Right cardiac atrium (tissue), 5 donors: ENCODE measurements at regions not wholly inside any gene's neighbourhood (a gene's known extent, or its start where the extent isn't known, plus 50 kb on each side); places are given as distances from the start of the nearest gene placed in this dataset.
A peak's percentile ranks its signal among the peaks of the same experiment; 100 is the strongest.
"Not testable (repeated sequence)": the region's sequence is repeated elsewhere in the genome, so short reads cannot be mapped to it uniquely, and the experiment has no call there.

Experiments used
- ATAC-seq, 2 donors: fragments of 200-7000 bp; cut with Tn5 transposase; one replicate each; pipeline versions ENCODE4 v1.8.0 to v1.9.1; 2020; ENCODE audit warnings: moderate library complexity in 2 of 2, mild to moderate bottlenecking in 1 of 2
- DNase-seq, 3 donors: peaks; one replicate each; pipeline ENCODE4 v3.0.0-alpha.2; 2020
- H3K27ac ChIP-seq: one replicate; pipeline ENCODE4 v1.5.1; 2013; ENCODE audit warnings: mild to moderate bottlenecking, low read length, control low read depth, moderate library complexity
- H3K27me3 ChIP-seq: one replicate; pipeline ENCODE4 v1.6.1; 2013; ENCODE audit not compliant: control insufficient read depth, insufficient read depth
- H3K4me1 ChIP-seq: one replicate; pipeline ENCODE4 v1.6.1; 2013; ENCODE audit warnings: low read length; ENCODE audit not compliant: control insufficient read depth, insufficient read depth
- H3K4me3 ChIP-seq: one replicate; pipeline ENCODE4 v1.5.1; 2013; ENCODE audit warnings: low read length, control low read depth
- H3K9me3 ChIP-seq: one replicate; pipeline ENCODE4 v1.6.1; 2013; ENCODE audit warnings: low read length; ENCODE audit not compliant: control insufficient read depth
- WGBS: extraction: QIAGEN DNeasy Blood & Tissue Kit; methylation state at CpG from one replicate; pipeline ENCODE4 v1.1.7; 2013; 5-methylcytosine and 5-hydroxymethylcytosine counted together
- intact Hi-C, 4 donors: fragments of 100-400 bp; cut with DNase I; formaldehyde crosslinking; loops; one replicate each; pipeline versions ENCODE4 v1.11.0 to v1.14.0; 2022 to 2023
- donor health status: healthy with polysubstance abuse.
- donor health status: DM: no; HTN: yes; CAD: no.
- donor health status: DM: no; HTN: no; CAD: no.
- donor health status: DM: no; HTN: yes; CAD: no; lungs with severe emphysema.
- donor health status: DM: yes; HTN: yes; CAD: no.

- DNase-seq (no peak), ATAC-seq (no peak)
- H3K9me3 ChIP-seq, result no peaks in the 10 kb centered on the region
- H3K4me3 ChIP-seq, result no peak overlapping the region
- no peak overlapping the region for H3K27ac ChIP-seq
- intact Hi-C loops, result no loop called here
- H3K4me1 ChIP-seq, result no peaks in the 10 kb centered on the region
- no peaks in the 10 kb centered on the region for H3K27me3 ChIP-seq
Measured at GRCh38 chr3:189014526-189014925, 157.2 kb upstream of the TPRG1 start.

DNA sequence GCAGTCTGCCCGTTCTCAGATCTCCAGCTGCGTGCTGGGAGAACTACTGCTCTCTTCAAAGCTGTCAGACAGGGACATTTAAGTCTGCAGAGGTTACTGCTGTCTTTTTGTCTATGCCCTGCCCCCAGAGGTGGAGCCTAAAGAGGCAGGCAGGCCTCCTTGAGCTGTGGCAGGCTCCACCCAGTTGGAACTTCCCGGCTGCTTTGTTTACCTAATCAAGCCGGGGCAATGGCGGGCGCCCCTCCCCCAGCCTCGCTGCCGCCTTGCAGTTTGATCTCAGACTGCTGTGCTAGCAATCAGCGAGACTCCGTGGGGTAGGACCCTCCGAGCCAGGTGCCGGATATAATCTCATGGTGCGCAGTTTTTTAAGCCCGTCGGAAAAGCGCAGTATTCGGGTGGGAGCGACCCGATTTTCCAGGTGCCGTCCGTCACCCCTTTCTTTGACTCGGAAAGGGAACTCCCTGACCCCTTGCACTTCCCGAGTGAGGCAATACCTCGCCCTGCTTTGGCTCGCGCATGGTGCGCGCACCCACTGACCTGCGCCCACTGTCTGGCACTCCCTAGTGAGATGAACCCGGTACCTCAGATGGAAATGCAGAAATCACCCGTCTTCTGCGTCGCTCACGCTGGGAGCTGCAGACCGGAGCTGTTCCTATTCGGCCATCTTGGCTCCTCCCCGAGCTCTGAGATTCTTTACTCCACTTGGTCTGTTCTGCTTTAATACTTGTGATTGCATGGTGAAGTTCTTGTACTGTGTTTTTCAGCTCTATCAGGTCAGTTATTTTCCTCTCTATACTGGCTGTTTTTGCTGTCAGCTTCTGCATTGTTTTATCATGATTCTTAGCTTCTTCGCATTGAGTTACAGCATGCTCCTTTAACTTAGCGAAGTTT is 148.9 kb upstream of the TPRG1 start:
- H3K27me3 ChIP-seq, H3K9me3 ChIP-seq, H3K27ac ChIP-seq, H3K4me3 ChIP-seq, intact Hi-C loops, H3K4me1 ChIP-seq, ATAC-seq: not testable (repeated sequence)
- peak in 2 of 3 donors; percentile 20 to 55 for DNase-seq
- WGBS, result 77% methylated on average over 37 of the region's 39 CpGs

GRCh38 chr3:189025866-189026265 is 145.9 kb upstream of the TPRG1 start:
- no peaks in the 10 kb centered on the region for H3K4me1 ChIP-seq
- H3K27ac ChIP-seq, result no peak overlapping the region
- intact Hi-C loops, result no loop called here
- H3K4me3 ChIP-seq, result no peak overlapping the region
- DNase-seq, result no peak
- H3K27me3 ChIP-seq, result no peaks in the 10 kb centered on the region
- no peaks in the 10 kb centered on the region for H3K9me3 ChIP-seq
- 84% methylated on average over 2 of the region's 2 CpGs for WGBS
- ATAC-seq, result no peak

- Histone ChIP-seq H3K27me3 (no peaks in the 10 kb centered on the region), H3K27ac (no peak overlapping the region), H3K4me1 (no peaks in the 10 kb centered on the region), H3K4me3 (no peak overlapping the region), H3K9me3 (no peaks in the 10 kb centered on the region)
- intact Hi-C loops, result no loop called here
- ATAC-seq (no peak), DNase-seq (no peak)
- 93% methylated on average over 4 of the region's 4 CpGs for whole genome bisulfite sequencing
Measured at GRCh38 chr3:189027626-189028155, 144.1 kb upstream of the TPRG1 start.

GRCh38 chr3:189038773-189039745 is 132.7 kb upstream of the TPRG1 start:
- WGBS, result 73% methylated on average over 2 of the region's 2 CpGs
- Histone ChIP-seq H3K4me1 (no peaks in the 10 kb centered on the region), H3K27ac (no peak overlapping the region), H3K4me3 (no peak overlapping the region), H3K27me3 (no peaks in the 10 kb centered on the region), H3K9me3 (no peaks in the 10 kb centered on the region)
- intact Hi-C loops, result no loop called here
- ATAC-seq, result no peak
- DNase-seq, result no peak

DNA sequence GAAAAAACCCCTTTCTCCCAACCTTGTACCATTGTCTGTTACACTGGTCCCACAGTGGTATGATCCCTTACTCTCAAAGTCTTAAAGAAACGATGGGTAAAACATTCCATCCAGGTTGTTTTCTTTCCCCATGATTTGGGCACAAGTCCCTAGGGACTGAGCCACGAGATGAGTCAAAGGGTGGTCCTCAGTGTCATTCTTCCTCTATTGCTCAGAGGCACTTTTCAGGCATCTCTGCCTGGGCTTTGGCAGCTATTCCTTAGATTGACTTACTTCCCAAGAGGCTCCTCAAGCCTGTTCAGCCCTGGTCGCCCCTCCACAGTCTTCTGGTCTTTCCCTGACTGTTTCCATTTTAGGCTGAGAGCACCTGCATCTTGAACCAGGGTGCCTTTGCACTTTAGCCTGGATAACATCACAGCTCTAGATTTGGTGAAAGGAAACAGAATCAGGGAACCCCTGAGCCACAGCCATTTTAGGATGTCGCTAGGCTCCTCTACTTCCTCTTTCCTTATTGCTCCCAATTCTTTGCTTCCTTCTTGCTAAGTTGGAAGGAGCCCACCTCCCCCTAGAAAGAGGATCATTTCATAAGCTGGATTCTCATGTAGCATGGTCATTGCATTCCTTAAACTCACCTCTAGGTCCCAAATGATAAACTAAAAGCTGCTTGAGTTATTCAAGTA is 131.0 kb upstream of the TPRG1 start:
- intact Hi-C loops, result no loop called here
- 65% methylated on average over 4 of the region's 4 CpGs for WGBS
- DNase-seq, result no peak
- Histone ChIP-seq H3K27me3 (no peaks in the 10 kb centered on the region), H3K4me3 (no peak overlapping the region), H3K4me1 (no peaks in the 10 kb centered on the region), H3K9me3 (no peaks in the 10 kb centered on the region), H3K27ac (no peak overlapping the region)
- ATAC-seq, result no peak

DNA sequence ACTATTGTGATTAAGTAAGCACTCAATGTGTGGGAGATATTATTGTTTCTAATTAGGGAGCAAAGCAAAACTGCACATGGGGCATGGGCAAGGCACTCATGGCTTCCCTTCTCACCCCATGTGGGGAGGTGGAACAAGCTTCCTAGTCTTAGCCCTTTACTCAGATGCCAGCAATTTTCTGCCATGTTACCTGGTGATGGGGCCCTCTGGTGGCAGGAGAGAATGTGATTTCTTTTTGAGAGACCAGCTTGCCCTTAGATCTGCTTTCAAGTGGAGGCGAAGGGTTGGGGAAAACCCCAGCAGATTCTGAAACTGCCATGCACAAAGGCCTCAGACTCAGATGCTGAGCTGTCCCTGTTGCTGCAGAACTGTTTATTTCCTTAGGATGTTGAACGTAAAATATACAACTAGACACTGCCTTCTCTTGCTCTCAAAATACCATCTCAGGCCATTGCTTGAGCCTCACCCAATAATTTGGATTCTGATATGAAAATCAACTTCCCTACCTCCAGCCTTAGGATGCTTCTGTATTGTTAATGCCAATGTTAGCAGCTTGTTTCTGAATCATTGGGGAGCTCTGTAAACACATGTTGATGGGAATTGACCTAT is 130.2 kb upstream of the TPRG1 start:
- H3K27me3 ChIP-seq, result no peaks in the 10 kb centered on the region
- intact Hi-C loops, result no loop called here
- H3K27ac ChIP-seq, result no peak overlapping the region
- peak in 2 of 3 donors; percentile 15 to 49 for DNase-seq
- H3K4me3 ChIP-seq, result no peak overlapping the region
- no peaks in the 10 kb centered on the region for H3K9me3 ChIP-seq
- H3K4me1 ChIP-seq, result no peaks in the 10 kb centered on the region
- WGBS, result 67% methylated on average over 2 of the region's 2 CpGs
- ATAC-seq, result no peak

GRCh38 chr3:189042832-189043231 is 128.9 kb upstream of the TPRG1 start:
- no peaks in the 10 kb centered on the region for H3K9me3 ChIP-seq
- H3K4me1 ChIP-seq, result no peaks in the 10 kb centered on the region
- DNase-seq (no peak), ATAC-seq (no peak)
- no peaks in the 10 kb centered on the region for H3K27me3 ChIP-seq
- 88% methylated on average over 4 of the region's 4 CpGs for WGBS
- H3K4me3 ChIP-seq, result no peak overlapping the region
- intact Hi-C loops, result no loop called here
- H3K27ac ChIP-seq, result no peak overlapping the region

- intact Hi-C loops, result no loop called here
Measured at GRCh38 chr3:189049458-189050236, 122.1 kb upstream of the TPRG1 start.

GRCh38 chr3:189053322-189053721 is 118.4 kb upstream of the TPRG1 start:
- 67% methylated on average over 5 of the region's 5 CpGs for WGBS
- ATAC-seq, result no peak
- intact Hi-C loops, result no loop called here

More at GRCh38 chr3:189049458-189050236, 122.1 kb upstream of the TPRG1 start:
- Histone ChIP-seq H3K27ac (no peak overlapping the region), H3K9me3 (no peaks in the 10 kb centered on the region), H3K4me3 (no peak overlapping the region), H3K4me1 (no peaks in the 10 kb centered on the region), H3K27me3 (no peaks in the 10 kb centered on the region)
- no peak for DNase-seq
- 87% methylated on average over 7 of the region's 7 CpGs for WGBS
- no peak for ATAC-seq

More at GRCh38 chr3:189053322-189053721, 118.4 kb upstream of the TPRG1 start:
- Histone ChIP-seq H3K4me1 (no peaks in the 10 kb centered on the region), H3K27ac (no peak overlapping the region), H3K27me3 (no peaks in the 10 kb centered on the region), H3K9me3 (no peaks in the 10 kb centered on the region), H3K4me3 (no peak overlapping the region)
- DNase-seq, result no peak
